H4 (cell line): ENCODE measurements at regions not wholly inside any gene's neighbourhood (a gene's known extent, or its start where the extent isn't known, plus 50 kb on each side); places are given as distances from the start of the nearest gene placed in this dataset.
"Not testable (repeated sequence)": the region's sequence is repeated elsewhere in the genome, so short reads cannot be mapped to it uniquely, and the experiment has no call there.

Source experiments
- DNase-seq: peaks from one replicate; pipeline ENCODE4 v3.0.0-alpha.2; 2015; ENCODE audit warnings: low spot score

- no peak for DNase-seq
Measured at GRCh38 chr3:28948685-28949084, 332.2 kb upstream of the RBMS3 start.

- no peak for DNase-seq
Measured at GRCh38 chr3:28949580-28949979, 331.3 kb upstream of the RBMS3 start.

DNA sequence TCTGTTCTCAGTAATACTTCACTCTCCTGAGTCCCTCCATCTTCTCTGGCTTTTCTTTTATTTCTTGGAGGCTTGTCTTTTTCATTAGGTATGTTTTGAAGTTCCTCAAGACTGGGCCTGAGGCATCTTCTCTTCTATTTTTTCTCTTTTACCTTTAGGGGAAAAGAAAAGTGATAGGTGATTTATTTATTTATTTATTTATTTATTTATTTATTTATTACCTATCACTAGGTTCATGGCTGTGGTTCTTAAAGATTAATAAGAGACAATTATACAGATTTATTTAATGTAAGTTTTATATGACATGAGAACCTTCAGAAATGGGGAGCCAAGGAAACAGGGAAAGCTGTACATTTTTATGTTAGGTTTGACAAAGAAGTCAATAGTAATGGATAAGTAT lies 330.3 kb upstream of the RBMS3 start:
- DNase-seq, result no peak

DNA sequence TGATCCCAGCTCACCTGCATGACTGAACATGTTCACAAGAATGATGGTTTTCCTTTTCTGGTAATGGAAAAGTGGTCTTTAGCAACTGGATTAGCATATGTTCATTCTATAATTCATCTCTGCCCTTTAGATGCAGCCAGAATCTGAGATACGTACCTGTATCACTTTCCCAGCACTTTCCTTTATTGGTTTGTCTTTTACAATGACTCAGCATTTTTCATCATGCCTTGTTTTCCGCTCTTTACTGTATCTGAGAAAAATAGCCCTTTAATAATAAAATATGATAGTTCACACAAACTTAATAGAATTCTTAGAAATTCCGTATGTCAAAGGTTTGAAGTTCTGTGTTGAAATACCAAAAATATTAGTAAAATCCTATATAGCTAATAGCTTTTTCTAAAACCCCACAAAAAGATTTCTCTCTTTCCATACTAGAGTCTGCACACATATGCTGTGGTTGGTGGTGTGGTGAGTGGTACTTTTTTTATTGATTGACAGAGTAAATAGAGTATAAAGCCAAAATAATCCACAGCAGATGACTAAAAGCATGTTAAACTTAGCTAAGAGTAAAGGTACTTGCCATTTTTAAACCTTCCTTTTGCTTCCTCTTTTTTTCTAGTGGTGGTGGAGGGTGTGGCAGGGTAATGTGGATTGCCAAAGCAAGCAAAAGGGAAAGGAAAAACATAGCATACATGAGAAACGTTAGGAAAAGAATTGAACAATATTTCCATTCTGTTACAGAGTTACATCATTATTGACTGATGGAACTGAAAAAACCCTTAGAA lies 328.9 kb upstream of the RBMS3 start:
- DNase-seq, result no peak

- no peak for DNase-seq
Measured at GRCh38 chr3:28958656-28959055, 322.2 kb upstream of the RBMS3 start.

DNA sequence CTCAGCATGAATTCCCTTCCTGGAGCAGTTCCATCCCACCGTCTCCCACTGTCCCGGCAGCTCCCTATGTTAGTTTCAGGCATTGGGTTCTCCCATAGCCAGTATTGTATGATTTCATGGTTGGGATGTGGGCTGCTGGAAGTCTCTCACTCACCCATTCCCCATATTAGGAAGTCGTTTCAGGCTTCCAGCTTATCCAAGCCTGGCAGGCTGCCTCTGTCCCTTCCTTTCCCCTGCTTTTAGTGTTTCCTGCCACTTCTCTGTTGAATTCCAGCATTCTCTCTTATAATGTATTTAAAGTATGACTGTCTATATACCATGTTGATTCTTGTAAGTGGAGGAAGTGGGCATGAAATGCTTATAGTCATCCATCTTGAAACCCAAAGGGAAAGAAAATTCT lies 309.7 kb upstream of the RBMS3 start:
- DNase-seq, result no peak

DNA sequence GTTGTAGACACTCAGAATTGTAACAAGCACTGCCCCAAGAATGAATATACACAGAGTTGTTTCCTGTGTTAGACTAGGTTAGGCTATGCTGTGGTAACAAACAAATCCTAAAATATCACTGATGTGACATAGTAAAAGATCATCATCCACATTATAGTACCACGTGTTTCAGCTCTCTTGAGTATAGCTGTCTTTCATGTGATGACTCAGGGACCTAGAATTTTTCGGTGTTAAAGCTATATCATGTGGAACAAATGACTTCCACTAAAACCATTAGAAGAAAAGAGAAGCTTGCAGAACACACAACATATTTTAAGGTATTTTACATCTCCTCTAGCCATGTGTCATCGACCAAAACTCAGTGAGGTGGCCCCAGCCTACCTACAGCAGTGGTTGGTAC lies 307.9 kb upstream of the RBMS3 start:
- DNase-seq, result no peak

DNA sequence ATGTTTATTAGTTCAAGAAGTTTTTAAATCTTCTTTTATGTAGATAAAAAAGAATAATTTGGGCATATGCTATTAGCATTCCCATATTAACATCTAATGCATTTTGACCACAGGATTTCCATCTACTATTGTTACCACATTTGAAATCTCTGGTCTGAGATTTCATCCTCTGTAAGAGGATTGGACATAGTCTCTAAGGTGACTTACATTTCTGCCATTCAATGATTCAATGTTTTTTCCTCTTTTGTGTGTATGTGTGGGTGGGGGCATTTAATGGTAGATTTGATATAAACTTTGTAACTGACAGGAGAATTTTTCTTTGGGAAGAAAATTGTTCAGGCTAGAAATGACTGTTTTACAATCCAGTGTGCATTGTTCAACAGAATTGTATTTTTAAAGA lies 307.3 kb upstream of the RBMS3 start:
- no peak for DNase-seq

DNA sequence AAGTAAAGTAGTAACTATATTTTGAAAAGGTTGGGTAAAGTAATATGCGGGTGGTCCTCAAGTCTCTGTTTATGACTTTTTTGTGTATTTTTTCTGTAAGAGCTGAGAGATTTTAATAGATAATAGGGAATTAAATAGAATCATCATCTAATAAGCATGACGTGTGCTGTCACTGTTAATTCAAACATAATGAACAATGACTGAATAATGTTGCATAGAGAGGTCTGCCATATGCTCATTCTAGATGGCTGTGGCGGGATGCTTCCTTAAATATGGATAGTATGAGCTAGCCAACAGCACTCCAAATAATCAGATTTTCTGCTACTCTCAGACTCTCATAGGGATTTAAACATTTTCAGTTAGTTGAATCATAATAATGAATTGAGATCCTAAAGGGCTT lies 302.8 kb upstream of the RBMS3 start:
- no peak for DNase-seq

GRCh38 chr3:28980131-28980530 lies 300.7 kb upstream of the RBMS3 start:
- no peak for DNase-seq

DNA sequence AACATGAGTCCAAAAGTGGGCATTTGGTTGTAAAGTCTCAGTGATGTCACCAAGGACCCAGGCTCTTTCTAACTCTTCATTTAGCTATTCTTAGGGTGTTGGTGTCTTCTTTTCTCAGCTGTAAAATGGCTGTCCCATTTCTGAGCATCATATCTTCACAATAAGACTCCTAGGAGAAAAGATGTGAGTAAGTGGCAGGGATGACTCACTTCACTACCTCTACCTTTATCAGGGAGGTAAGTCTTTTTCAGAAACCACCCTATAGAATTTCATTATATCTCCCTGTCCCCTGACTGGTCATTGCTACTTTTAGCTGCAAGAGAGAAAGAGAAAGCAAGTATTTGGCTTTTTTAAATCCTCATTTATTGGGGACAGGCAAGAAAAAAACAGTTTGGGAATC lies 300.2 kb upstream of the RBMS3 start:
- no peak for DNase-seq

DNA sequence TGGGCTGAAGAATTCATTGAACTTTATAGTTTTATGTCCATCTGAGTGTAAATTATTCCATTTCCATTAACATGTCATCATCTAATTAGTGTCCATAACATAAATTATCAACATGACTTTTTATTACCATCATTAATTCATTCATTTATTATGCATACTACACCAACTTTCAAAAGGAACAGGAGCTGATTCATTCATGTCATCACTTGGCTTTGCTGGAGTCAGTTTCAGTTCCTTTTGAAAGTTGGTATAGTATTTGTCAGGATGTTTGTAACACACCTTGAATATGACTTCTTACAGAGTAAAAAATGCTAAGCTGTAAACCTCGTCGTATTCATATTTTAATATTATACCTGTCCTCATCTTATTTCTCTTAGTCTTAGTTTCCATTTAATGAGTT lies 298.0 kb upstream of the RBMS3 start:
- no peak for DNase-seq

DNA sequence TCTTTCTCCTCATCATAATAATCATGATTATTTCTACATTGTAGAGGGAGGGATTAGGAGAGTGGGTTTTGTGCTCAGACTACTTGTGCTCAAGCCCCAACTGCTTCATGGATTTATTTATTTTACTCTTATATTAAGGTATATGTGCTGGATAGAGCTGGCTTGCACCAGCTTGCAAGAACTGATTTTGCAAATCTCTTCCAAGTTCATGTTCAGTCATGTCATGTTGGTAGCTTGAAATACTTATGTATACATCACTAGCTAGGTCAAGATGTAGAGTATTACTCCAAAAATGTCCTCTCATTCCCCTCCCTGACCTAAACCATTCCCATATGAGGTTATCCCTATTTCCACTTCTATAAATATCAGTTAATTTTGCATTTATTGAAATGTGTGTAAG lies 293.9 kb upstream of the RBMS3 start:
- DNase-seq, result no peak

GRCh38 chr3:28989646-28990089 lies 291.2 kb upstream of the RBMS3 start:
- DNase-seq, result no peak

GRCh38 chr3:28994161-28994905 lies 286.5 kb upstream of the RBMS3 start:
- DNase-seq, result no peak

- no peak for DNase-seq
Measured at GRCh38 chr3:29004885-29005599, 275.8 kb upstream of the RBMS3 start.

DNA sequence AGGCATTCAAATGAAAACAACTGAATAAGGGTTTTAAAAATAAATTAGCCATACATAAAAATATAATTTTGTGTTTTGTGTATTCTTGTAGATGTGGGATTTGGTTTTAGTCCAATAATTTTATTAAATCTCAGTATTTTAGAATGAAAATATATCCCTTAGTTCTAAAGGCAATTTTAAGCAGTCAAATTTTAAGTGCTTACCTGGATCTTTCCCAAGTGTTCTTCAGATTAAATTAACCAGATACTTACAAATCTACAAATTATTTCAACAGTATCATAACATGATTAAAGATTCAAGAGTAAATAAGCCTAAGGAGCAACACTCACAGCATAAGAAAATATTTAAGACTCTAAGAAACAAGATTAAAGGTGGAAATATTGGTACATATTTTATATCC lies 275.0 kb upstream of the RBMS3 start:
- no peak for DNase-seq

GRCh38 chr3:29011441-29011840 lies 269.4 kb upstream of the RBMS3 start:
- no peak for DNase-seq

GRCh38 chr3:29011966-29012365 lies 268.9 kb upstream of the RBMS3 start:
- DNase-seq, result no peak

DNA sequence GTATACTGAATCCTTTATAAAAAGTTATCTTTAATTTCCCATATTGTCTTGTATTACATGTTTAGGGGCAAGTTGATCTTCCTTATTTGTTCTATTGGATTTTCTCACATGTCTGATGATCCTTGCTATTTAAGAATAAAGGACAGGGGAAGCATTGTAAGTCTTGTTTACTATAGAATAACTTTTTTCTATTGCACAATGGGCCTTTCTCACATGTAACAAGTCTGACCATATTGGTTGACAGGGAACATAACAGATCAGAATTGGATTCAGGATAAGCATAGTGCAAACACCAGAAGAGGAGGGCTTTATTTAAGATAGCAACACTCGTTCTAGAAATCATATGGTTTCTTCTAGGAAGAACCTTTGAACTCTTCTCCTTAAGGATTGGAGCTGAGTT lies 257.9 kb upstream of the RBMS3 start:
- DNase-seq, result no peak

DNA sequence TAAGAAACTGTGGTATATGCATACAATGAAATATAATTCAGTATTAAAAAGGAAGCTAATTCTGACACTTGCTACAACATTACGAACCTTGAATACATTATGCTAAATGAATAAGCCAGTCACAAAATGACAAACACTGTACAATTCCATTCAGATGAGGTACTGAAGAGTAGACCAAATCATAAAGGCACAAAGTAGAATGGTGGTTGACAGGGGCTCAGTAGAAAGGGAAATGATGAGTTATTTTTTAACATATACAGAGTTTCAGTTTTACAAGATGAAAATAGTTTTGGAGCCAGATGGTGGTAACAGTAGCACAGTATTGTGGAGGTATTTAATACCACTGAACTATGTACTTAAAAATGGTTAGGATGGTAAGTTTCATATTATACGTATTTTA lies 254.6 kb upstream of the RBMS3 start:
- DNase-seq, result no peak

GRCh38 chr3:29026959-29027358 lies 253.9 kb upstream of the RBMS3 start:
- DNase-seq, result no peak

GRCh38 chr3:29031175-29031574 lies 249.7 kb upstream of the RBMS3 start:
- DNase-seq, result not testable (repeated sequence)
